ENCODE measurements at regions not wholly inside any gene's neighbourhood (a gene's known extent, or its start where the extent isn't known, plus 50 kb on each side); places are given as distances from the start of the nearest gene placed in this dataset.

- no peak for DNase-seq
Measured at GRCh38 chr9:90290716-90291485, 351.7 kb downstream of the DIRAS2 start.

GRCh38 chr9:90296539-90296938 lies 346.1 kb downstream of the DIRAS2 start:
- no peak for DNase-seq

GRCh38 chr9:90299968-90300367 lies 342.7 kb downstream of the DIRAS2 start:
- no peak for DNase-seq

- DNase-seq: no peak
Measured at GRCh38 chr9:90300611-90301276, 341.9 kb downstream of the DIRAS2 start.

GRCh38 chr9:90301277-90301653 lies 341.4 kb downstream of the DIRAS2 start:
- no peak for DNase-seq

GRCh38 chr9:90303655-90304054 lies 339.0 kb downstream of the DIRAS2 start:
- DNase-seq: no peak

- no peak for DNase-seq
Measured at GRCh38 chr9:90306158-90306557, 336.5 kb downstream of the DIRAS2 start.

GRCh38 chr9:90307167-90307833 lies 335.3 kb downstream of the DIRAS2 start:
- no peak for DNase-seq

GRCh38 chr9:90307891-90308290 lies 334.7 kb downstream of the DIRAS2 start:
- DNase-seq: no peak

GRCh38 chr9:90308691-90309090 lies 333.9 kb downstream of the DIRAS2 start:
- DNase-seq: no peak

- DNase-seq: no peak
Measured at GRCh38 chr9:90309809-90310520, 332.7 kb downstream of the DIRAS2 start.

GRCh38 chr9:90310521-90310876 lies 332.1 kb downstream of the DIRAS2 start:
- DNase-seq: no peak

GRCh38 chr9:90311811-90312210 lies 330.8 kb downstream of the DIRAS2 start:
- no peak for DNase-seq

- DNase-seq: no peak
Measured at GRCh38 chr9:90322296-90322695, 320.3 kb downstream of the DIRAS2 start.

- no peak for DNase-seq
Measured at GRCh38 chr9:90325913-90326653, 316.5 kb downstream of the DIRAS2 start.

- DNase-seq: no peak
Measured at GRCh38 chr9:90330231-90330630, 312.4 kb downstream of the DIRAS2 start.

GRCh38 chr9:90331826-90332575 lies 310.6 kb downstream of the DIRAS2 start:
- no peak for DNase-seq

- no peak for DNase-seq
Measured at GRCh38 chr9:90333226-90333625, 309.4 kb downstream of the DIRAS2 start.

GRCh38 chr9:90340421-90340820 lies 302.2 kb downstream of the DIRAS2 start:
- no peak for DNase-seq

GRCh38 chr9:90342607-90343006 lies 300.0 kb downstream of the DIRAS2 start:
- no peak for DNase-seq

GRCh38 chr9:90343366-90343765 lies 299.3 kb downstream of the DIRAS2 start:
- no peak for DNase-seq

- DNase-seq: no peak
Measured at GRCh38 chr9:90343991-90344390, 298.6 kb downstream of the DIRAS2 start.
